ENCODE measurements at regions not wholly inside any gene's neighbourhood (a gene's known extent, or its start where the extent isn't known, plus 50 kb on each side); places are given as distances from the start of the nearest gene placed in this dataset.

GRCh38 chr10:105834261-105835059 lies 1193.4 kb downstream of the SORCS3 start:
- DNase-seq (ENCODE audit: low read depth in 2 of 3, low spot score in 2 of 3), result no peak

DNA sequence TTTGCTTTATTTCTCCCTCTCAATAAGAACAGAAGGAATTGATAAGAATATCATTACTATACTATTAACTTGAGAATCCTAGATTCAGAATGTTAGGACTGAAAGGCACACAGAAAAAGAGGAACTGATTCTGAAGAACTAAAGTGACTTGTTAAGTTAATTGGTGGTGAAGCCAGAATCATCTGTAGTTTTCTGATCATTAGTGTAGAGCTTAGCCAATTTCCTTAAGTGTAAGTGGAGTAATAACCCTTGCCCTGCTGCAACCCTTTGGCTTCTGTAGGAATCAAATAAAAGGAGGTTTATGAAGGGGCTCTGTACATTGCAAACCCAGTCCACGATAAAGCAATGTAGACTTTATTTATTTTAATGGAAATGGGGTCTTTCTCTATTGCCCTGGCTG lies 1186.0 kb downstream of the SORCS3 start:
- DNase-seq (ENCODE audit: low read depth in 2 of 3, low spot score in 2 of 3), result no peak

- DNase-seq (ENCODE audit: low read depth in 2 of 3, low spot score in 2 of 3), result peak in 1 of 3 donors; percentile 25
Measured at GRCh38 chr10:105807935-105808587, 1167.0 kb downstream of the SORCS3 start.

DNA sequence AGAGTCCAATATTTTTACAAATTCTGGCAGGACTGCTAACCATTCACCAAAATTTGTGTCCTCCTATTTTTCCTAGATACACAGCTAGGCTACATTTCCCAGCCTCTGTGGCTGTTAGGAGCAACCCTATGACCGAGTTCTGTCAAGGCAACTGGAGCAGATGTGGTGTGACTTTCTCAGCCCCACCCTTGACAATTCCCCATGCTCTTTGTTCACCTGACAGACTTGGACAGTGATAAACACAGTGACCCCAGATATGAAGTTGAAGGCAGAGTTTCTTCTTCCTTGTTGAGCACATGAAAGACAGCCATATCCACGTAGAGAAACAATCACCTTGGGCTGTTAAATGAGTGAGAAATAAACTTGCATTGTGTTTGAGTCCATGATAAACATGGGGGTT lies 1162.1 kb downstream of the SORCS3 start:
- no peak for DNase-seq (ENCODE audit: low read depth in 2 of 3, low spot score in 2 of 3)

DNA sequence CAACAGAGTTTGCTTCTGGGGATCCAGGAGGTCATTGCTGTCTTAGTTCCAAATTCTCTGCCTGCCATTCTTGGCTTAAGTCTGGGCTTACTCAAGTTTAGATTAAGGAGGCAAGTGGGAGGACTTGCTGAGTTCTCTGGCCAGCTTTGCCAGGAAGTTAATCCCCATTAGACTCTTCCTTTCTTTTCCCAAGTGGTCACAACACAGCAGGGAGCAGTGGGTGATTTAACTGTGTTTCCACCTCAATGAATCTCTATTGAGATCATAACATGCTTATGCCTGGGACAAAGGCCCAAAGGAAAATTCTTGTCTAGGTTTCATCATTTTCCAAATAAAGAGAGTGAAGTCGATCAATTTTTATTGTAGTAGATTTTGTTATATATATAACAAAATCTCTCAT lies 1159.6 kb downstream of the SORCS3 start:
- no peak for DNase-seq (ENCODE audit: low read depth in 2 of 3, low spot score in 2 of 3)

GRCh38 chr10:105798328-105798889 lies 1157.3 kb downstream of the SORCS3 start:
- no peak for DNase-seq (ENCODE audit: low read depth in 2 of 3, low spot score in 2 of 3)

DNA sequence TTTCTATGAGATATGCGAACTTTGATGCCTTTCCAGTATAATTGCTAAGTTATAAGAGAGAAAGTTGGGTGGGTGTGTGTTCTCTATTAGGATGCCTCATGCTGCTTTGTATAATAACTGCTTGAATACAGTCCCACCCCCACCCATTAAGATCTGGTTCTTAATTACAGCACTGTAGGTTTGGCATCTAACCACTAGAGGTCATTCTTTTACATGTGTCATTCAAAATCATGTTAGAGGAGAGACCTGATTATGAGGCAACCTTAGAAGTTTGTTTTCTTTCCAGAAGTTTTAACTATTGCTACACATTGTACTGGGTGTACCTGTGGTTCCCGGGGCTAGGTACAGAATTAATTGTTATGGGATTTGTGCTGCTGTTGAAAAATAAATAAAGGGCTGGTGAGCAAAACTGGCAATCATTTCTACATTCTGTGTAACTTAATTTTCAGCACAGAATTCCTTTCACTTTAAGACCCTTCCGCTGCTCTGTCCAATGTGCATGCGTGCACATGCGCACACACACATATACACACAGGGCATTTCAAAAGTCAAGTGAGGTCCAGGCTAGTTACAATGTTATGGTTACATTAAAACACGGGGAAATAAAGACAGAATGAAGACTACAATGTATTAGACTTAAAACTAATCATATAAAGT lies 1156.3 kb downstream of the SORCS3 start:
- DNase-seq (ENCODE audit: low read depth in 2 of 3, low spot score in 2 of 3), result peak in 2 of 3 donors; percentile 13 to 55

DNA sequence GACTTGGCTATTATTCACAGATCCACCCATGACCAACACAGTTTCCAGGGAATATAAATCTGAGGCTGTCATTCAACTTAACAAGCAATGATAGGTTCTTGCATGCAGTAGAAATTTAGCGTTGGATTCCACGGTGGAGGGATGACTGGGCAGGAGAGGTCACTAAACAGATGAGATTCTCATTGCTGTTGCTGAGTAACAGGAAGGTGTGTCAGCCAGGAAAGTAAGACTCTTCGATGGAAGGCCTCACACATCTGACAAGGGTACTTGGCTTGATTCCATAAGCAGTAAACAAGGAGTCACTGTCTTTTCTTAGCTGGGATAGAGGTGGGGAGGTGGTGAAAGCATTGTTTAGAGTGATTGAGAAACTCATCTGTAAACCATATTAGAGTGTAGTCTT lies 1152.0 kb downstream of the SORCS3 start:
- DNase-seq (ENCODE audit: low read depth in 2 of 3, low spot score in 2 of 3), result no peak

GRCh38 chr10:105785721-105786120 lies 1144.6 kb downstream of the SORCS3 start:
- no peak for DNase-seq (ENCODE audit: low read depth in 2 of 3, low spot score in 2 of 3)

DNA sequence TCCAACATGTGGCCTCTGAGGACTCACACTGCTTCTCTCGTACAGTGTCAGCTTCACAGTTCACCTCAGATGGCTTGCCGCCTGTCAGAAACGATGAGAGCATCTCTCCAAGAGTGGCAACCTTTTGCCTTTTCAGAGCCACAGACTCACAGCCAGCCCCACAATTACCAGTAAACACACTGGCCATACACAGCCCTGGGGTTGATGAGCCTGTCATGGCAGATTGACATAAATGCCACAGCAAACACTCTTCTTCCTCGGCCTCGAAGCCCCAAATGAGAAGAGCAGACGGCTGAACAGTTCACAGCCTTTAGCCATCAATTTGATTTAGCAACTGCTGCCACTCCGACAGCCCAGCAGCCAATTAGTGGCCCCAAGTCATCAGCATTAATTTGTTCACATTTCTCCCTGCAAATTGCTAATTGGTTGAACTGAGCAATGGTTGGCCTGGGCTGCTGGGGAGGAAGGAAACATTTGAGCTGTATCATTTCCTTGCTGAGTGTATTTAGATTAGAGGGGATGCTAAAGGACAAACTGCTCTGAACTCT lies 1142.9 kb downstream of the SORCS3 start:
- no peak for DNase-seq (ENCODE audit: low read depth in 2 of 3, low spot score in 2 of 3)

DNA sequence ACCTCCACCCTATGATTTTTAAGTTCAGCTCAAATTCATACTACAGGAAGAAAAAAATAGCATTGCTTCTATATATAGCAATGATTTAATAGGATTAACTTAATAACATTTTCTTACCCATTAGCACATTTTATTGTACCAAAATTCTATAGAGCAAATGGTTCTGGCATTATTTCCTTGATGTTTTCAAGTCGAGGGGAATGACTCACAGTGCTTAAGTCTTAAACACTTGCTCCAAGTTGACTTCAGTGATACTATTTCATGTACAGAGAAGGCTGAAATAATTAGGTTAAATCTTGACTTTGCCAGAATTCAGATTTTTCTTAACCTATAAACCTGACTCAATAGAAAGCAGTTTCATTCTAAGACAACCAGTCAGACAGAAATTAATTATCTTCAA lies 1133.8 kb downstream of the SORCS3 start:
- no peak for DNase-seq (ENCODE audit: low read depth in 2 of 3, low spot score in 2 of 3)

- no peak for DNase-seq (ENCODE audit: low read depth in 2 of 3, low spot score in 2 of 3)
Measured at GRCh38 chr10:105774351-105774750, 1133.3 kb downstream of the SORCS3 start.

- no peak for DNase-seq (ENCODE audit: low read depth in 2 of 3, low spot score in 2 of 3)
Measured at GRCh38 chr10:105770524-105771212, 1129.6 kb downstream of the SORCS3 start.

- DNase-seq (ENCODE audit: low read depth in 2 of 3, low spot score in 2 of 3), result no peak
Measured at GRCh38 chr10:105769248-105770184, 1128.4 kb downstream of the SORCS3 start.

GRCh38 chr10:105763611-105764010 lies 1122.5 kb downstream of the SORCS3 start:
- DNase-seq (ENCODE audit: low read depth in 2 of 3, low spot score in 2 of 3), result no peak

DNA sequence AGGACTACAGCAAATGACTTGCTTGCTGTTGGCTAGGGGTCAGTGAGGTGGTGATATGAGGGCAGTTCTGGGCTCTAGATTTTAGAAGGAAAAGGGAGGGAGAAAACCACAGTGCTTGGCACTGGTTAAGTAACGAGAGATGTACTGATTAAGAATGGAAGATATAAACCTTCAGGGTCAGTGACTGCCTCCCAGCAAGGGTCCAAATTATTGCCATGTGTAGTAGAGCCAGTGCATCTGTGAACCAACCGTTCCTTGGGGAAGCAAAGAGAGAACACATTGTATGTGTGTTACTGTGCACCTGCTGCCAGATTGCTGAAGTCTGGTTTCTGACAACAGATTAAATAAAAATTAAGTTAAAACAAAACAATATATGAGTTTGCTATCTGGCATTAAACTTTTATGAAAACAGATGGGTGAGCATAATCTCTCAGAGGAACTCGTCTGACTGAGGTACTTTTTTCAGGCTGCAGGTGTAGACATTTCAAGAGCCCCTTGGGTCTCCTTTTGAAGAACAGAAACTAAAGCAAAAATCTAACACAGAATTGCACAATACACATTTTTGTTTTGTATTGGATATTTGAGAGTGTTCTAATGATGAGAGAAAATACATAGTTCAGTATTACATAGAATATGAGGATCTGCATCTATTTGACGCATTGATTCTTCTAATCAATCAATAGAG lies 1120.6 kb downstream of the SORCS3 start:
- DNase-seq (ENCODE audit: low read depth in 2 of 3, low spot score in 2 of 3), result no peak

DNA sequence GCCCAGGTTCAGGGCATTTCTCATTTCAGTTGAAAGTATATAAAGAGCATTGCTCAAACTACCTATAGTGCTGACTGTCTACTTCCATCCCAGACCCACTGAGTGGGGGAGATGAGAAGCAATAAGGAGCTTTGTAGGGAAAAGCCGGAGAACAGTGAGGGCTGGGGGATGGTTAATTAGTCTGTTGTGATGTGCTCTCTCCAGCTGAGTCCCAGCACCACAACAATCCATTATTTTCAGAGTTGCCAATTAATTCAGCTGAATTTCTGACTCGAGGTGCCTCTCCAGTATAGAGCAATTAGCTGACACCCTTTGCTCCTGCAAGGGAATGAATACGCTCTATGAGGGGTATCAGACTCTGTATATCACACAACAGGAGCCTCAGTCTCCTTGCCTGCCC lies 1118.6 kb downstream of the SORCS3 start:
- DNase-seq (ENCODE audit: low read depth in 2 of 3, low spot score in 2 of 3), result no peak

DNA sequence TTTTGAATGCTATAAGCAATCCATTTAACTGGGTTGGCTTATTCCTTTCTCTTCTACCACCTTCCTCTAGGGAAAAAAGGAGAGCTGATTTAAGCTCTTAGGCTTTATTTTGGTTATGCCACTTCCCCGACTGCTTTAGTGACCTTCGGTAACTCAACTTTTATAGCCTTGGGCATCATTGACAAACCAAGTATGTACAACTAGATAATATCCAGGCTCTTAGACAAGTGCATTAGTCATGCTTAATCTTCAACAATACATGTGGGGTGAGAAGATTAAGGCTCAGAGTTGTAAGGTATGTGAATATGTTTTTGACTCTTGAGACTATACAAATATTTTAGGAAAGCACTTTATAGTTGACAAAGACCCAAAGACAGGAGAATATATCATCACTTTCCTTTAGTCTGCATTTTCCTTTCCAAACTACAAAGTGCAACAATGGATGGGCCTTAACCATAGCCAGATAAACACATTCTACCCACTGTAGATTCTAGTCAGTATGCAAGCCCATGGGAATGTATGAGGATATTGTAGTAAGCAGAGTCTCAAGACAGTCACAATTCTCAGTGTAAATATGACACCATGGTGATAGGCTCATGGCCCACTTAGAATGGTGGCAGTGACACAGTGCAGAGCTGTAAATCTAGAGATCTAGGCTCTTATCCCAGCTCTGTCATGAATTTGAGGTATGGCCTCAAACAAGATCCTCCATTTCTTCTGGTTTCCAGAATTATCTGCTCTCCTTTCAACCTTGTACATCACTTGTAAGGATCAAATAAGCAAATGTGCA lies 1117.3 kb downstream of the SORCS3 start:
- no peak for DNase-seq (ENCODE audit: low read depth in 2 of 3, low spot score in 2 of 3)
